SK-N-DZ (cell line): ENCODE measurements at regions not wholly inside any gene's neighbourhood (a gene's known extent, or its start where the extent isn't known, plus 50 kb on each side); places are given as distances from the start of the nearest gene placed in this dataset.

Experiments used
- DNase-seq: peaks from one replicate; pipeline ENCODE4 v3.0.0-alpha.2; 2015; ENCODE audit warnings: low spot score

GRCh38 chr15:39075756-39076341 is 505.0 kb upstream of the THBS1 start:
- no peak for DNase-seq

DNA sequence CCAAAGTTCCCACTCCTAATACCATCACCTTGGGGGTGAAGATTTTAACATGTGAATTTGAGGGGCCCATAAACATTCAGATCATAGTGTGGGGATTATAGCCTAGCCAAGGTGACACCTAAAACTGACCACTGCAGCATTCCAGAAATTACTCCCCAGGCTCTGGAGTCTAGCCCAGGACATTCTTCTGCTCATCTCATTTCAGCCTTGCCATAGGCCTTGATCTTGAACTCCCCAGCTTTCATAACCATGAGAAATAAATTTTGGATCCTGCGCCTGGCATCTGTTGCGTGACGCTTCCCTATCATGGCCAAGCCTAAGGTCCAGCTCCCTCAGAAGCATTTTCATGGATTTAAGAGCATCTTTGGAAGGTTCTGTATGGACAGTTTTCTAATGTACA is 502.9 kb upstream of the THBS1 start:
- no peak for DNase-seq

- DNase-seq, result no peak
Measured at GRCh38 chr15:39079296-39079847, 501.5 kb upstream of the THBS1 start.

DNA sequence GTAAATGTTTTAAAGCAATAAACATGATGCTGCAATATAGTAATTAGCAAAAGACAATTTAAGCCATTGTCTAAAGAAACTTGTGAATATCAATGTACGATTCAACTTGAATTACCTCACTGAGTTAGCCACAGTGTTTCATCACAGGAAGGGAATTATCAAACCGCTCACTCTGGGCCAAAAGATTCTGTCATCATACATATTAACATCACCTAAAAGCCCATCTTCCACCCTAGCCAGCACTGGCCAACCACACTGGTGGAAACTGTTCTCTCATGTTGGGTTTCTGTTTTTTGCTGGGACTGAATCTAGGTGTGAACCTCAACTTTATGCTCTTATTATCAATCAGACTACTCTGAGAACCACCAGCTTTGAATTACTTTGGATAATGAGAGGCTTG is 497.7 kb upstream of the THBS1 start:
- no peak for DNase-seq

DNA sequence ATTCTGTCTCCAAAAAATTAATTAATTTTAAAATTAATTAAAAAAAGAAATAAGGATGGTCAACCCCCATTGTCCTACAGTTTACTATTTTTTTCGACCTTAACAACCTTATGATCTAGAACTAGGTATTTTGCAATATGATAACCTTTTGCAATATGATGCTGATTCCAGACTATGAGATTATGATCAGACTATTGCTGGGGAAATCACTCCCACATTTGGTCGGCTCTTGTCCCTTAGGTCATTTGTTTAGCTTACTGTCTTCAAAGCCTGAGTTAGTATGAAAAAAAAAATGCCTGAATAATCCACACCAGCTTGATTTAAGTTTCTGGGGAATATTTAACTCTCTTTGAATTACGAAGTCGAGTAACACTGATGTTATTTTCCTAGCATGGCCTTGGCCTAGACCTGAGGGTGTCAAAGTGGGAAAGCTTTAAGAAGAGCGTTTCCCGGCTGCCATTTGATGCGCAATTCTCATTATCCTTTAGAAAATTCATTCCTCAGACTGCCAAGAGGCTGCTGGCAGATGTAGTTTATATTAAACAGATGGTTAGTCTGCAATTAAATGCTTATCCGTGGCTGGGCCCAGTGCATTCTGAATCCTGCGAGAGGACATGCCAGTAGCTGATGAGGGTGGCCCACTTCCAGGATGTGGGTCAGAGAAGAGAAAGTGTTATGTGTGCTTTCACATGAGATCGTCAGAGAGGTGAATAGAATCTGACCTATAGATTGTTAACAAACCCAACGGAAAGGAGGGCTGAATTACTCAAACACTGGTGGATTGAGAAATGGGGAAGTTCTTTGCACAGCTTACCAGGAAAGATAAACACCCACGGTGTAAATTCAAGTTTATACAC is 496.0 kb upstream of the THBS1 start:
- no peak for DNase-seq

DNA sequence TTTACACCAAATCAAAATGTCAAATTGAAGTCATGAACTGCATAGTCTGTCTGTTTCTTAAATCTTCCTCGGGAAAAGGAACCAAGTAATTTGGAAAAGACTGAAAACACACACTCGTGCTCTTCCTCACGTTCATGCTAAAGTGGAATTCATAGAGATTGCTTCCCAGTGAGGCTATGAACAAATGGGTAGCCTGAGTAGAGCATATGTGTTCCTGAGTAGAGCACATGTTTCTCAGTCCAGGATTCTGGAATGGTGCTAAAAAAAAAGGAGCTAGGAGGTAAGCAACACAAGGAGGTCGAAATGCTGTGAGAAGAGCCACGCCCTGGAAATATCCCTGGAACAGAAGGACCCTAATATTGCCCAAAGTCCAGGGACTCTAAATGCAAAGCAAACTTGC is 494.2 kb upstream of the THBS1 start:
- no peak for DNase-seq

- DNase-seq, result no peak
Measured at GRCh38 chr15:39088156-39088555, 492.7 kb upstream of the THBS1 start.

GRCh38 chr15:39092354-39092753 is 488.5 kb upstream of the THBS1 start:
- no peak for DNase-seq

GRCh38 chr15:39092761-39093160 is 488.1 kb upstream of the THBS1 start:
- DNase-seq, result no peak

GRCh38 chr15:39094116-39094515 is 486.8 kb upstream of the THBS1 start:
- DNase-seq, result no peak

DNA sequence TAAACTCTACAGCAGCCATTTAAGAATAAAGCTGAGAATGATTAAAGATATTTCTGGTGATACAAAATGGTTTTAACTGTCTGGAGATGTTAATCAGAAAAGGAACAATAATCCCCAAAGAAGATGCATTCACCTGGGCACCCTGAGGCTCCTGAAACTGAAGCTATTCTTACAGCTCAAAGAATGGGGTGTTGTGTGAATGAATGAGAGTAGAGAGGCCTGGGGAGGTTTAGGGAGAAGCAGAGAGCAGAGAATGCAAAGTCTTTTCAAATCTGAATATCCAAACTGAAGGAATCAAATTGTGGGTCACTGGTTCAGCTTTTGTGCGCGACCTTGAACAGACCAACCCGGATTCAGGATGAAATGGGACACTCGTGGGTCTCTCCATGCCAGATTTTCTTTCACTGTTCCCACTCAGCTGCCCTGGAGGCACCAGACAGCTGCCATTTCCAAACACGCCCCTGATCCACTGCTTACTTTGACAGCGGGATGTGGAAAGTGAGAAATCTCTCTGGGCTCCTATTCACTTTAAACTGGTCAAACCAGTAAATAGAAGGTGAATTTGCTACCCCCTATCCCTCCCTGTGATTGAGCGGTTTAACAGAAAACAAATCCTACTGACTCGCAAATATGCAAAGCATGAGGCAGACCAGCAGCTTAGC is 485.5 kb upstream of the THBS1 start:
- no peak for DNase-seq

GRCh38 chr15:39096608-39097205 is 484.2 kb upstream of the THBS1 start:
- no peak for DNase-seq

GRCh38 chr15:39099524-39099923 is 481.4 kb upstream of the THBS1 start:
- no peak for DNase-seq

DNA sequence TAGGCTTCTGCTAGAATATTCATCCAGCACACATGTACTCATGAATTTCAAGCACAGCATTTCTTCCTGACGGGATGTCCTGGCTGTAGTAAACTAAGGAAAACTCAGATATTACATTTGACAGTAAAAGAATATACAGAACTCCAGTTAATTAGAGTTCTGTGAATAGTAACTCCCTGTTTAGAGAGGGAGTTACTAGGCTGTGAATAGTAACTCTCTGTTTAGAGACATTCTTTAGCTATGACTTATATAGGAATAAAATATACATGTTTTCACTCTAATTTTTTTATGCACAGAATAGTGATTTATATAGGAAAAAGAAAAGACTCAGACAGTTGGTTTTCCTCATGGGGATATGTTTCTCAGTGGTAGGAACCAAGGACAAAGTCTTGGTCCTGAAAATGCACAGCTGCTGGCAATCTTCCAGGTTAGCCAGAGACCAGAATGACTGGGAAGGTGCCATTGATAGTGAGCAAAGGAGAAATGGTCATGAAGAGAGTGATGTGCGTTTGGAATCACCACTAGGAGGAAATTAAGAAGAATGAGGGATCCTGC is 480.7 kb upstream of the THBS1 start:
- DNase-seq, result no peak

- DNase-seq, result no peak
Measured at GRCh38 chr15:39102431-39102830, 478.4 kb upstream of the THBS1 start.

- DNase-seq, result no peak
Measured at GRCh38 chr15:39106950-39107349, 473.9 kb upstream of the THBS1 start.

DNA sequence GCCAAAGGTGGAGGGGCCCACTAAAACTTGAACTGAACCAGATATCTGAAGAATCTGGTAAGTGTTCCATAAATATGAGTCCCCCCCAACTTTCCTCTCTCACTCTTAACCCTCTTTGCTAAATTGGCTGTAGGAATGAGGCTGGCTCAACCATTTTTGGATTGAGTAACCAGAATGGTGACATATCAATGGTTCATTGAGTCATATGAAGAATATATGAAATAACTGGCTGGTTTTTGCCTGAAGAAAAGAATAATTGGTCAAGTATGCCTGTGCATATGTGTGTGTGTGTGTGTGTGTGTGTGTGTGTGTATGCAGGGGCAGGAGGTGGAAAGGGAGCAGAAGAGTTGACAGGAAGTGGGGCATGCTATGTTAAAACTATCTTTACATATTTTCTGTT is 472.9 kb upstream of the THBS1 start:
- DNase-seq, result no peak

- no peak for DNase-seq
Measured at GRCh38 chr15:39110336-39110735, 470.5 kb upstream of the THBS1 start.

DNA sequence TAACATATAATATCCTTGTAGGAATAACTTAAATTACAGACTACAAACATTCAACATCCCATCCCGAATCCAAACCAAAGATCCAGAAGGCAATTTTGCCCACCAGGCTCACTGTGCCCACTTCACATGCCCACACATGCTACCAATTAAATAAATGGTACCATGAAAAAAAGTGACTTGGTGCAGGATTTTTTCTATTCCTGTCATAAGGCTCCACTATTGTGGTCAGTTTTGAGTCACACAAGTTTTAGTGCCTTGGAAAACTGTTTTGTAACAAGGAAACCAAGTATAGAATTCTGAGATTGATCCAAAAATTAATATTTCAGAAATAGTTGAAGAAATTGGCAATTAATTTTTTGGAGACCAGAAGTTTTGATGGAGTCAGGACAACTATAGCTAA is 470.1 kb upstream of the THBS1 start:
- DNase-seq, result no peak

GRCh38 chr15:39113741-39114140 is 467.1 kb upstream of the THBS1 start:
- no peak for DNase-seq

GRCh38 chr15:39114690-39115378 is 466.0 kb upstream of the THBS1 start:
- DNase-seq, result no peak
